Hepatocyte (in vitro differentiated cells): ENCODE measurements at regions not wholly inside any gene's neighbourhood (a gene's known extent, or its start where the extent isn't known, plus 50 kb on each side); places are given as distances from the start of the nearest gene placed in this dataset.

Experiments
- DNase-seq: peaks from one replicate; pipeline ENCODE4 v3.0.0-alpha.2; 2016; ENCODE audit warnings: low spot score
- H2AFZ ChIP-seq: fragments of 200-600 bp; sonication (generic); 2 replicates; pipeline ENCODE4 v1.6.0; 2016; ENCODE audit warnings: antibody characterized with exemption, mild to moderate bottlenecking
- H3K27ac ChIP-seq: fragments of 200-600 bp; sonication (generic); 2 replicates; pipeline ENCODE4 v1.5.1; 2016; ENCODE audit warnings: mild to moderate bottlenecking
- H3K27me3 ChIP-seq: fragments of 200-600 bp; sonication (generic); 2 replicates; pipeline ENCODE4 v1.6.1; 2016
- H3K36me3 ChIP-seq: fragments of 200-600 bp; sonication (generic); replicated peaks from 2 replicates; pipeline ENCODE4 v1.5.1; 2016; ENCODE audit warnings: low read depth; ENCODE audit not compliant: insufficient read depth
- H3K4me1 ChIP-seq: fragments of 200-600 bp; sonication (generic); 2 replicates; pipeline ENCODE4 v1.5.1; 2016; ENCODE audit warnings: mild to moderate bottlenecking, moderate library complexity; ENCODE audit not compliant: insufficient read depth
- H3K4me2 ChIP-seq: fragments of 200-600 bp; sonication (generic); 2 replicates; pipeline ENCODE4 v1.6.0; 2016
- H3K4me3 ChIP-seq: fragments of 200-600 bp; sonication (generic); 2 replicates; pipeline ENCODE4 v1.5.1; 2016; ENCODE audit warnings: mild to moderate bottlenecking
- H3K79me2 ChIP-seq: fragments of 200-600 bp; sonication (generic); 2 replicates; pipeline ENCODE4 v1.6.0; 2017; ENCODE audit warnings: mild to moderate bottlenecking
- H3K9me2 ChIP-seq: fragments of 200-600 bp; sonication (generic); replicated peaks from 2 replicates; pipeline ENCODE4 v1.6.0; 2017; ENCODE audit warnings: mild to moderate bottlenecking; ENCODE audit not compliant: insufficient read depth
- H3K9me3 ChIP-seq: fragments of 200-600 bp; sonication (generic); 2 replicates; pipeline ENCODE4 v1.5.1; 2016; ENCODE audit warnings: low read depth, mild to moderate bottlenecking
- H4K20me1 ChIP-seq: fragments of 200-600 bp; sonication (generic); 2 replicates; pipeline ENCODE4 v1.6.0; 2016; ENCODE audit warnings: mild to moderate bottlenecking; ENCODE audit not compliant: insufficient read depth, poor library complexity, severe bottlenecking
- EZH2 ChIP-seq: fragments of 200-600 bp; sonication (generic); IDR thresholded peaks from 2 replicates; pipeline ENCODE4 v1.6.1; 2016; ENCODE audit warnings: antibody characterized with exemption, mild to moderate bottlenecking, borderline replicate concordance
- EZH2phosphoT487 ChIP-seq: fragments of 200-600 bp; sonication (generic); IDR thresholded peaks from one replicate; pipeline ENCODE4 v1.6.1; 2018; ENCODE audit warnings: antibody characterized with exemption, mild to moderate bottlenecking, low read depth, moderate library complexity; ENCODE audit not compliant: unreplicated experiment, severe bottlenecking
- WGBS: methylation state at CpG from one replicate; pipeline ENCODE4 v1.1.6; 2016; ENCODE audit warnings: low lambda C conversion rate; ENCODE audit errors: missing lambda C conversion rate; 5-methylcytosine and 5-hydroxymethylcytosine counted together
- TF ChIP-seq, protein P1 (sequence below): fragments of 200-600 bp; sonication (generic); IDR thresholded peaks from 2 replicates; pipeline ENCODE4 v1.5.1; 2016; ENCODE audit warnings: antibody characterized with exemption, mild to moderate bottlenecking; ENCODE audit not compliant: poor library complexity

DNA sequence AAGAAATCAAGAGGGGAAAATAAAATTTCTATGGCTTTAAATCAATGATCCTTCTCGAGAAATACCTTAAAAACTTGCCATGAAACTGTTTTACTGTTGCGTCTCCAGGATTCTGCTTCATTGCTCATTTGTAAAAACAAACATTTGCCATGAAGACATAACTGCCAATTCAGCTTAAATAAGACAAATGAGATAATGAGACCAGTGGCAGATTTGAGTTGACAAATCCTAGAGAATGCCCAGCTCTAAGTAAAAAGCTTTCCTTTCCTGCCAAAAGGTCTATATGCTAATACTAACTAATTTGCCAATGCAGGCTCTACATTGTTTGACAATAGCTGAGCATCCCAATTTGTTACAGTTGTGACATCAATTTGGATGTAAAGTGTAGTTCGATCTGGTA lies 400.5 kb upstream of the PCDH9 start:
- no peaks in the 10 kb centered on the region for H3K36me3 ChIP-seq
- 80% methylated on average over 3 of the region's 3 CpGs for WGBS
- H3K79me2 ChIP-seq, result no peaks in the 10 kb centered on the region
- H3K4me3 ChIP-seq, result no peak overlapping the region
- H2AFZ ChIP-seq, result no peak overlapping the region
- H3K4me1 ChIP-seq, result no peaks in the 10 kb centered on the region
- no peak overlapping the region for H3K4me2 ChIP-seq
- no peaks in the 10 kb centered on the region for H4K20me1 ChIP-seq
- TF ChIP-seq, protein P1, sequence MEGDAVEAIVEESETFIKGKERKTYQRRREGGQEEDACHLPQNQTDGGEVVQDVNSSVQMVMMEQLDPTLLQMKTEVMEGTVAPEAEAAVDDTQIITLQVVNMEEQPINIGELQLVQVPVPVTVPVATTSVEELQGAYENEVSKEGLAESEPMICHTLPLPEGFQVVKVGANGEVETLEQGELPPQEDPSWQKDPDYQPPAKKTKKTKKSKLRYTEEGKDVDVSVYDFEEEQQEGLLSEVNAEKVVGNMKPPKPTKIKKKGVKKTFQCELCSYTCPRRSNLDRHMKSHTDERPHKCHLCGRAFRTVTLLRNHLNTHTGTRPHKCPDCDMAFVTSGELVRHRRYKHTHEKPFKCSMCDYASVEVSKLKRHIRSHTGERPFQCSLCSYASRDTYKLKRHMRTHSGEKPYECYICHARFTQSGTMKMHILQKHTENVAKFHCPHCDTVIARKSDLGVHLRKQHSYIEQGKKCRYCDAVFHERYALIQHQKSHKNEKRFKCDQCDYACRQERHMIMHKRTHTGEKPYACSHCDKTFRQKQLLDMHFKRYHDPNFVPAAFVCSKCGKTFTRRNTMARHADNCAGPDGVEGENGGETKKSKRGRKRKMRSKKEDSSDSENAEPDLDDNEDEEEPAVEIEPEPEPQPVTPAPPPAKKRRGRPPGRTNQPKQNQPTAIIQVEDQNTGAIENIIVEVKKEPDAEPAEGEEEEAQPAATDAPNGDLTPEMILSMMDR, result no peak
- TF ChIP-seq EZH2 (no peak), EZH2phosphoT487 (no peak)
- no peaks in the 10 kb centered on the region for H3K9me3 ChIP-seq
- H3K27me3 ChIP-seq, result no peaks in the 10 kb centered on the region
- H3K9me2 ChIP-seq, result no peaks in the 10 kb centered on the region
- DNase-seq, result no peak
- H3K27ac ChIP-seq, result no peak overlapping the region

DNA sequence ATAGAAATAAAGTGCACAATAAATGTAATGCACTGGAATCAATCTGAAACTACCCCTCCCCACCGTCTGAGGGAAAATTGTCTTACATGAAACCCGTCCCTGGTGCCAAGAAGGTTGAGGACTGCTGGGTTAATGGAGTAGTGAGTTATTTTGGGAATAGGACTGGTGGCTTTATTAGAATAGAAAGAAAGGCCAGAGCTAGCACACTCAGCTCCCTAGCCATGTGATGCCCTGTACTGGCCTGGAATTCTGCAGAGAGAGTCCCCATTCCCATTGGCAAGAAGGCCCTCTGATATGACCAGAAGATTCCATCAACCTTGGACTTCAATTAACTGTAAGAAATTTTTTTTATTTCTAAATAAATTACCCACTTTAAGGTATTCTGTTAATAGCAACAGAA lies 393.5 kb upstream of the PCDH9 start:
- Histone ChIP-seq H3K9me3 (no peaks in the 10 kb centered on the region), H3K4me3 (no peak overlapping the region), H3K27ac (no peak overlapping the region), H3K79me2 (no peaks in the 10 kb centered on the region), H3K36me3 (no peaks in the 10 kb centered on the region), H3K4me1 (no peaks in the 10 kb centered on the region), H3K27me3 (no peaks in the 10 kb centered on the region), H3K9me2 (no peaks in the 10 kb centered on the region), H4K20me1 (no peaks in the 10 kb centered on the region), H2AFZ (no peak overlapping the region), H3K4me2 (no peak overlapping the region)
- 96% methylated on average over 2 of the region's 2 CpGs for WGBS
- TF ChIP-seq, protein P1, result no peak
- TF ChIP-seq EZH2, result no peak
- no peak for TF ChIP-seq EZH2phosphoT487
- DNase-seq, result no peak

DNA sequence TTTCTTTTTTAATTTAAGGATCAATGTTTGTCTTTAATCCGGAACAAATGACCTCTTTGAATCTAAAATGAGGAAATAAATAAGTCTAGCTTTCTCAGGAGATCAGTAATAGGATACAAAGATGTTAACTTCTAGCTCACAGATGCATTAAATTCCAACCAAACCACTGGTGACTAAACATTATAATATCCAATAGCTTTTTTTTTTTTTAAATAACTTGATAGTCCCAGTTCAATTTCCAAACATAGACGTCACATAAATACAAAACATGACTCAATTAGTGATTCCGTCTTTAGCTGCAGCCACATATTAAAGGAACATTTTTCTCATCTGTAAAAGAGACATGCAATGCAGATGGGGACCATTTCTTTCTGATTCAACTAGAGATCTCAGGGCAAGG lies 390.5 kb upstream of the PCDH9 start:
- Histone ChIP-seq H3K27ac (no peak overlapping the region), H3K4me3 (no peak overlapping the region), H3K79me2 (no peaks in the 10 kb centered on the region), H4K20me1 (no peaks in the 10 kb centered on the region), H3K4me1 (no peaks in the 10 kb centered on the region), H3K9me2 (no peaks in the 10 kb centered on the region), H3K36me3 (no peaks in the 10 kb centered on the region), H3K4me2 (no peak overlapping the region), H3K27me3 (no peaks in the 10 kb centered on the region), H2AFZ (no peak overlapping the region), H3K9me3 (no peaks in the 10 kb centered on the region)
- WGBS, result 89% methylated on average over 3 of the region's 3 CpGs
- TF ChIP-seq, protein P1, result no peak
- TF ChIP-seq EZH2 (no peak), EZH2phosphoT487 (no peak)
- no peak for DNase-seq

DNA sequence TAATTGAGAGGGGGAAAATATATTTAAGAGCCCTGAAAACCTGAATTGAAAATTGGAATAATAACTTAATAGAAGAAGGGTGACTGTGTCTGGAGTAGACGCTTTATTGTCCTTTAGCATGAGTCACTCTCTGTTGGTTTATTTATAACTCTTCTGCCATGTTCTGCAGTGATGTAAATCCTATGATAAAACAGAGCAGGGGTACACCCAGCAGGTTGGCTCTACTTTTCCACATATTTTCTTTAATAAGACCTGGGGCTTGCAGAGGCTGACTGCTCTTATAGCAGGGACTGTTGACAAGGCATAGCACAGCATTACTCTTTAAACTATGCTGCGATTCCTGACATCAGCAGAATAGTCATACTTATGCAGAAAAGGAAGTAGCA lies 389.9 kb upstream of the PCDH9 start:
- WGBS, result 77% methylated on average over 2 of the region's 2 CpGs
- no peak overlapping the region for H3K4me2 ChIP-seq

More for the DNA sequence above, 389.9 kb upstream of the PCDH9 start:
- Histone ChIP-seq H3K27me3 (no peaks in the 10 kb centered on the region), H3K4me3 (no peak overlapping the region), H2AFZ (no peak overlapping the region), H3K36me3 (no peaks in the 10 kb centered on the region), H3K27ac (no peak overlapping the region), H3K79me2 (no peaks in the 10 kb centered on the region), H4K20me1 (no peaks in the 10 kb centered on the region), H3K9me2 (no peaks in the 10 kb centered on the region), H3K4me1 (no peaks in the 10 kb centered on the region), H3K9me3 (no peaks in the 10 kb centered on the region)
- TF ChIP-seq EZH2phosphoT487 (no peak), EZH2 (no peak)
- TF ChIP-seq, protein P1, result no peak
- peak; percentile 4 for DNase-seq
